CD14-positive monocyte (primary cell): ENCODE measurements at regions not wholly inside any gene's neighbourhood (a gene's known extent, or its start where the extent isn't known, plus 50 kb on each side); places are given as distances from the start of the nearest gene placed in this dataset.

Source experiments
- DNase-seq, 3 donors: peaks; one replicate each; pipeline ENCODE4 v3.0.0-alpha.2; 2011 to 2022
- H2AFZ ChIP-seq: 2 replicates; pipeline ENCODE4 v1.6.0; 2012; ENCODE audit warnings: mild to moderate bottlenecking, low read depth, low read length, inconsistent platforms; ENCODE audit not compliant: insufficient read depth, poor library complexity, severe bottlenecking
- H3K27ac ChIP-seq, 2 donors: 1 replicate in 1 of 2; 2 replicates in 1 of 2; pipeline ENCODE4 v1.5.1; 2012 to 2013; ENCODE audit warnings: low read length in 2 of 2, control low read depth in 1 of 2, inconsistent platforms in 1 of 2, low read depth in 1 of 2, mild to moderate bottlenecking in 1 of 2
- H3K27me3 ChIP-seq, 2 donors: one replicate each; pipeline versions ENCODE4 v1.6.0 to v1.6.1; 2011 to 2013; ENCODE audit warnings: low read length in 2 of 2; ENCODE audit not compliant: control insufficient read depth in 2 of 2, insufficient read depth in 2 of 2
- H3K36me3 ChIP-seq, 2 donors: replicated peaks in 1 of 2; 1 replicate in 1 of 2; 2 replicates in 1 of 2; pipeline versions ENCODE4 v1.5.1 to v1.6.1; 2012 to 2013; ENCODE audit warnings: low read length in 2 of 2, control low read depth in 1 of 2, inconsistent platforms in 1 of 2, mild to moderate bottlenecking in 1 of 2; ENCODE audit not compliant: insufficient read depth in 2 of 2, control insufficient read depth in 1 of 2
- H3K4me1 ChIP-seq, 2 donors: 1 replicate in 1 of 2; 2 replicates in 1 of 2; pipeline versions ENCODE4 v1.5.1 to v1.6.1; 2012 to 2013; ENCODE audit warnings: low read length in 2 of 2, control low read depth in 1 of 2, inconsistent platforms in 1 of 2, mild to moderate bottlenecking in 1 of 2, moderate library complexity in 1 of 2; ENCODE audit not compliant: insufficient read depth in 2 of 2, control insufficient read depth in 1 of 2
- H3K4me2 ChIP-seq: replicated peaks from 2 replicates; pipeline ENCODE3; 2012; ENCODE audit warnings: low read length, moderate library complexity, mild to moderate bottlenecking; ENCODE audit not compliant: poor library complexity, severe bottlenecking; ENCODE audit errors: extremely low read depth
- H3K4me3 ChIP-seq, 3 experiments: fragments of 200-600 bp in 1 of 3; sonication (generic) in 1 of 3; replicated peaks in 1 of 3; 1 replicate in 2 of 3; 2 replicates in 1 of 3; pipeline ENCODE4 v1.5.1; 2011 to 2013; ENCODE audit warnings: low read length in 3 of 3, mild to moderate bottlenecking in 3 of 3, control low read depth in 2 of 3, low read depth in 2 of 3, inconsistent platforms in 1 of 3, moderate library complexity in 1 of 3
- H3K79me2 ChIP-seq: 2 replicates; pipeline ENCODE4 v1.6.0; 2012; ENCODE audit warnings: mild to moderate bottlenecking, control low read depth, inconsistent platforms, low read length, moderate library complexity; ENCODE audit not compliant: insufficient read depth
- H3K9ac ChIP-seq: 2 replicates; pipeline ENCODE4 v1.6.0; 2017; ENCODE audit warnings: low read length, mild to moderate bottlenecking; ENCODE audit not compliant: insufficient read depth, poor library complexity, severe bottlenecking
- H3K9me3 ChIP-seq, 2 donors: replicated peaks in 1 of 2; 1 replicate in 1 of 2; 2 replicates in 1 of 2; pipeline versions ENCODE4 v1.5.1 to v1.6.1; 2012 to 2013; ENCODE audit warnings: low read length in 2 of 2, control low read depth in 1 of 2; ENCODE audit not compliant: control insufficient read depth in 1 of 2, insufficient read depth in 1 of 2
- H4K20me1 ChIP-seq: 2 replicates; pipeline ENCODE4 v1.6.0; 2012; ENCODE audit warnings: mild to moderate bottlenecking, low read length, control low read depth, moderate library complexity; ENCODE audit not compliant: insufficient read depth
- H3K27ac Mint-ChIP-seq, 7 donors: one replicate each; pipeline ENCODE4 v1.8.0; 2020; ENCODE audit warnings: mild to moderate bottlenecking in 7 of 7, mixed read lengths in 7 of 7, moderate library complexity in 6 of 7, inconsistent platforms in 2 of 7
- H3K27me3 Mint-ChIP-seq, 3 donors: one replicate each; pipeline ENCODE4 v1.8.0; 2021 to 2022; ENCODE audit warnings: low read depth in 3 of 3, mild to moderate bottlenecking in 3 of 3, mixed read lengths in 3 of 3, moderate library complexity in 3 of 3, inconsistent platforms in 1 of 3
- H3K36me3 Mint-ChIP-seq, 2 donors: one replicate each; pipeline ENCODE4 v1.8.0; 2020; ENCODE audit warnings: mixed read lengths in 2 of 2, inconsistent platforms in 1 of 2, mild to moderate bottlenecking in 1 of 2
- H3K4me1 Mint-ChIP-seq: one replicate; pipeline ENCODE4 v1.8.0; 2020; ENCODE audit warnings: mild to moderate bottlenecking, mixed read lengths
- H3K4me3 Mint-ChIP-seq, 2 donors: one replicate each; pipeline ENCODE4 v1.8.0; 2020; ENCODE audit warnings: mild to moderate bottlenecking in 2 of 2, mixed read lengths in 2 of 2, moderate library complexity in 1 of 2
- H3K9me3 Mint-ChIP-seq, 7 donors: one replicate each; pipeline ENCODE4 v1.8.0; 2020 to 2022; ENCODE audit warnings: mixed read lengths in 7 of 7, mild to moderate bottlenecking in 6 of 7, moderate library complexity in 6 of 7, inconsistent platforms in 2 of 7
- WGBS: methylation state at CpG from one replicate; pipeline ENCODE4 v1.1.5; 2013; ENCODE audit warnings: missing lambda C conversion rate; ENCODE audit not compliant: insufficient coverage; 5-methylcytosine and 5-hydroxymethylcytosine counted together
- intact Hi-C, 2 donors: fragments of 100-400 bp; cut with micrococcal nuclease; formaldehyde crosslinking; loops; one replicate each; pipeline versions ENCODE4 v1.15.0 to v1.15.1; 2023
- TF ChIP-seq, protein P1 (sequence below): fragments of 200-600 bp; IDR thresholded peaks from one replicate; pipeline ENCODE4 v1.8.0; 2022; ENCODE audit warnings: antibody characterized with exemption, mild to moderate bottlenecking

DNA sequence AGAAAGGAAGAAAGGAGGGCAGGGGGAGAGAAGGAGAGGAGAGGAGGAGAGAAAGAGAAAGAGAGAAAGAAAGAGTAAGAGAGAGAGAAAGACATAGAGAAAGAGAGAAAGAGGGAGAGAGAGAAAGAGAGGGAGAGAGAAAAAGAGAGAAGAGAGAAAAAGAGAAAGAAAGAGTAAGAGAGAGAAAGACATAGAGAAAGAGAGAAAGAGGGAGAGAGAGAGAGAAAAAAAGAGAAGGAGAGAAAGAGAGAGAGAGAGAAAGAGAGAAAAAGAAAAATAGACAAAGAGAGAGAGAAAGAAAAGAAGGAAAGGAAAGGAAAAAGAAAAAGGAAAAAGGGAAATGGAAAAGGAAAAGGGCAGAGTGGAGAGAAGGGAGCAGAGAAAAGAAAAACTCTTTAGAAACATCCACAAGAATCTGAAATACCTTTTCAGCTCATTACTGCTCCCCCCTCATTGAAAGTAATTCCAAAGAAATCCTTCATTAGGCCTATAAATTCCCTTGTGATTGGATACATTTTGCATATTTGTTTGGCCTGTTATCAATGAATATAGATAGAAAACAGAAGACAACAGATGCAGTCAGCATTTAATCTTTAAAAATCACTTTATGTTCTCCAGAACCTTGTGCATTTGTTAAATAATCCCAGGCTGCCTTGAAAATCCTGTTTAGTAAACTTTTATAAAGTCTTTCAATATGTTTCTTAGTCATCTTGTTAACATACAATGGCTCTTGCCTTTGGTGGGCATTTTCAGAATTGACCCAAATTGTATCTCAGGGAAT is 411.5 kb downstream of the NFIB start:
- no peak overlapping the region for H3K9ac ChIP-seq
- H3K27me3 Mint-ChIP-seq: no peaks in the 10 kb centered on the region
- H4K20me1 ChIP-seq: no peaks in the 10 kb centered on the region
- no peaks in the 10 kb centered on the region for H3K27me3 ChIP-seq
- no peak overlapping the region for H3K4me2 ChIP-seq
- H3K36me3 ChIP-seq: no peaks in the 10 kb centered on the region
- H2AFZ ChIP-seq: no peak overlapping the region
- H3K36me3 Mint-ChIP-seq: no peaks in the 10 kb centered on the region
- H3K4me1 ChIP-seq: no peaks in the 10 kb centered on the region
- H3K9me3 Mint-ChIP-seq: peaks cover 0 to 7% (median 2%) of the 10 kb centered on the region in 7 donors
- H3K4me3 Mint-ChIP-seq: no peak overlapping the region
- H3K9me3 ChIP-seq: no peaks in the 10 kb centered on the region
- H3K79me2 ChIP-seq: no peaks in the 10 kb centered on the region
- TF ChIP-seq, protein P1, sequence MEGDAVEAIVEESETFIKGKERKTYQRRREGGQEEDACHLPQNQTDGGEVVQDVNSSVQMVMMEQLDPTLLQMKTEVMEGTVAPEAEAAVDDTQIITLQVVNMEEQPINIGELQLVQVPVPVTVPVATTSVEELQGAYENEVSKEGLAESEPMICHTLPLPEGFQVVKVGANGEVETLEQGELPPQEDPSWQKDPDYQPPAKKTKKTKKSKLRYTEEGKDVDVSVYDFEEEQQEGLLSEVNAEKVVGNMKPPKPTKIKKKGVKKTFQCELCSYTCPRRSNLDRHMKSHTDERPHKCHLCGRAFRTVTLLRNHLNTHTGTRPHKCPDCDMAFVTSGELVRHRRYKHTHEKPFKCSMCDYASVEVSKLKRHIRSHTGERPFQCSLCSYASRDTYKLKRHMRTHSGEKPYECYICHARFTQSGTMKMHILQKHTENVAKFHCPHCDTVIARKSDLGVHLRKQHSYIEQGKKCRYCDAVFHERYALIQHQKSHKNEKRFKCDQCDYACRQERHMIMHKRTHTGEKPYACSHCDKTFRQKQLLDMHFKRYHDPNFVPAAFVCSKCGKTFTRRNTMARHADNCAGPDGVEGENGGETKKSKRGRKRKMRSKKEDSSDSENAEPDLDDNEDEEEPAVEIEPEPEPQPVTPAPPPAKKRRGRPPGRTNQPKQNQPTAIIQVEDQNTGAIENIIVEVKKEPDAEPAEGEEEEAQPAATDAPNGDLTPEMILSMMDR: peak; percentile 26
- no peak overlapping the region for H3K27ac Mint-ChIP-seq
- no peak for DNase-seq
- intact Hi-C loops: no loop called here
- no peak overlapping the region for H3K27ac ChIP-seq
- no peaks in the 10 kb centered on the region for H3K4me1 Mint-ChIP-seq
- H3K4me3 ChIP-seq: no peak overlapping the region

- H2AFZ ChIP-seq: no peak overlapping the region
- no CpG with 5 or more reads among the region's 3 CpGs for WGBS
- Mint-ChIP-seq H3K27me3 (no peaks in the 10 kb centered on the region), H3K27ac (no peak overlapping the region), H3K9me3 (peaks cover 0 to 4% (median 0%) of the 10 kb centered on the region in 7 donors), H3K4me1 (no peaks in the 10 kb centered on the region), H3K36me3 (no peaks in the 10 kb centered on the region), H3K4me3 (no peak overlapping the region)
- no peak overlapping the region for H3K9ac ChIP-seq
- H3K4me2 ChIP-seq: no peak overlapping the region
- no peak overlapping the region for H3K27ac ChIP-seq
- no peaks in the 10 kb centered on the region for H3K9me3 ChIP-seq
- no peaks in the 10 kb centered on the region for H4K20me1 ChIP-seq
- no peak overlapping the region for H3K4me3 ChIP-seq
- no peaks in the 10 kb centered on the region for H3K4me1 ChIP-seq
- intact Hi-C loops: no loop called here
- H3K27me3 ChIP-seq: no peaks in the 10 kb centered on the region
- TF ChIP-seq, protein P1: no peak
- no peak for DNase-seq
- H3K79me2 ChIP-seq: no peaks in the 10 kb centered on the region
- H3K36me3 ChIP-seq: no peaks in the 10 kb centered on the region
Observed at GRCh38 chr9:13901176-13901575, 412.8 kb downstream of the NFIB start.
